ENCODE measurements at regions not wholly inside any gene's neighbourhood (a gene's known extent, or its start where the extent isn't known, plus 50 kb on each side); places are given as distances from the start of the nearest gene placed in this dataset.

GRCh38 chr6:114404339-114404955, 61.6 kb upstream of the HS3ST5 start:
- Histone ChIP-seq H3K36me3 (ENCODE audit: control insufficient read depth in 5 of 5, insufficient read depth in 5 of 5, low read length in 5 of 5) (no peaks in the 10 kb centered on the region), H3K27me3 (ENCODE audit: control insufficient read depth in 5 of 5, insufficient read depth in 4 of 5, low read length in 5 of 5) (no peaks in the 10 kb centered on the region)

DNA sequence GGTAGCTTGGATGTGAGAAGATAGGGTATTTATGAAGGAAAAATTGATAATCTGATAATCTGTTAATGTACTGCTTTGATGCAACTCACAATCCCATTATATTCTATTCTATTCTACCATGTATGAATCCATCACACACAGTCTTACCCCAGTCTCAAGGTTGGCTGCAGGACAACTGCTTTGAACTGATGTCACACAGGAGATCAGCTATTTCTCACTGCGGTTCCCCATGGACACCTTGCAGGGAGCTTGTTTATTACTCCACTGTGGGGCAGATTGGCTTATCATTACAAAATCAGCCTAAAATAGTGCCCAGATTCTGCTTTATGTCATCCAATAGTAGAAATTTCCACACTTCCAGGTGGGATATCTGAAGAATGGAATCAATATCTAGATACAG, 61.0 kb upstream of the HS3ST5 start:
- no peak overlapping the region for H3K9ac ChIP-seq (ENCODE audit: low read length in 5 of 5)
- no peak overlapping the region for H3K4me3 ChIP-seq (ENCODE audit: low read depth in 1 of 5, low read length in 5 of 5)
- H3K27ac ChIP-seq (ENCODE audit: low read depth, low read length) = no peak overlapping the region
- no peaks in the 10 kb centered on the region for H3K27me3 ChIP-seq (ENCODE audit: control insufficient read depth in 5 of 5, insufficient read depth in 4 of 5, low read length in 5 of 5)
- no peaks in the 10 kb centered on the region for H3K9me3 ChIP-seq (ENCODE audit: control insufficient read depth in 5 of 5, low read length in 5 of 5)
- no peaks in the 10 kb centered on the region for H3K36me3 ChIP-seq (ENCODE audit: control insufficient read depth in 5 of 5, insufficient read depth in 5 of 5, low read length in 5 of 5)
- H3K4me1 ChIP-seq (ENCODE audit: control insufficient read depth in 5 of 5, insufficient read depth in 5 of 5, low read length in 5 of 5) = no peaks in the 10 kb centered on the region

More at GRCh38 chr6:114404339-114404955, 61.6 kb upstream of the HS3ST5 start:
- no peaks in the 10 kb centered on the region for H3K4me1 ChIP-seq (ENCODE audit: control insufficient read depth in 5 of 5, insufficient read depth in 5 of 5, low read length in 5 of 5)
- no peak overlapping the region for H3K4me3 ChIP-seq (ENCODE audit: low read depth in 1 of 5, low read length in 5 of 5)
- no peaks in the 10 kb centered on the region for H3K9me3 ChIP-seq (ENCODE audit: control insufficient read depth in 5 of 5, low read length in 5 of 5)
- H3K9ac ChIP-seq (ENCODE audit: low read length in 5 of 5) = no peak overlapping the region
- no peak overlapping the region for H3K27ac ChIP-seq (ENCODE audit: low read depth, low read length)

DNA sequence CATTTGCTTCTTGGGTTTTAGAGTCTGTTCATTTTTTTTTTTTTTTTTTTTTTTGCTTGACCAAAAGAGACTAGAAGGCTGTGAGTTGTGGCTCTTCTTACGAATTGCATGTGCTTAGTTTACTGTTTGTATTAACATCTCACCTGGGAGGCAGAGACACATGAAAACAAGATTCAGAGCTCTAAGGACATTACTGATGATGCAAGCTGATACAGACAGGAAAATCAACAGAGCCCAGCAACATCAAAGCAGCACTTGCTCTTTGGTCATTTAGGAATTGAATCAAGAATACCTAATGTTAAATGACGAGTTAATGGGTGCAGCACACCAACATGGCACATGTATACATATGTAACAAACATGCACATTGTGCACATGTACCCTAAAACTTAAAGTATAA, 55.7 kb upstream of the HS3ST5 start:
- H3K9me3 ChIP-seq (ENCODE audit: control insufficient read depth in 5 of 5, low read length in 5 of 5) = no peaks in the 10 kb centered on the region
- H3K4me3 ChIP-seq (ENCODE audit: low read depth in 1 of 5, low read length in 5 of 5) = no peak overlapping the region
- H3K9ac ChIP-seq (ENCODE audit: low read length in 5 of 5) = no peak overlapping the region
- no peaks in the 10 kb centered on the region for H3K4me1 ChIP-seq (ENCODE audit: control insufficient read depth in 5 of 5, insufficient read depth in 5 of 5, low read length in 5 of 5)
- no peak overlapping the region for H3K27ac ChIP-seq (ENCODE audit: low read depth, low read length)
- H3K36me3 ChIP-seq (ENCODE audit: control insufficient read depth in 5 of 5, insufficient read depth in 5 of 5, low read length in 5 of 5) = no peaks in the 10 kb centered on the region
- H3K27me3 ChIP-seq (ENCODE audit: control insufficient read depth in 5 of 5, insufficient read depth in 4 of 5, low read length in 5 of 5) = no peaks in the 10 kb centered on the region

Measured in subcutaneous abdominal adipose tissue (tissue), 5 donors.